Heart left ventricle (tissue), 16 donors: ENCODE measurements at regions not wholly inside any gene's neighbourhood (a gene's known extent, or its start where the extent isn't known, plus 50 kb on each side); places are given as distances from the start of the nearest gene placed in this dataset.

Experiments used
- ATAC-seq, 4 donors: fragments of 200-7000 bp; cut with Tn5 transposase; one replicate each; pipeline ENCODE4 v1.9.1; 2020 to 2022; ENCODE audit warnings: moderate library complexity in 4 of 4, mild to moderate bottlenecking in 3 of 4, moderate number of reproducible peaks in 1 of 4
- DNase-seq, 5 donors: peaks; one replicate each; pipeline ENCODE4 v3.0.0-alpha.2; 2020
- H3K27ac ChIP-seq, 12 donors: fragments of 200-600 bp; sonication (generic) in 4 of 12; one replicate each; pipeline versions ENCODE4 v1.5.0 to v1.8.0; 2016 to 2022; ENCODE audit warnings: mild to moderate bottlenecking in 2 of 12
- H3K27me3 ChIP-seq, 9 donors: fragments of 200-600 bp; sonication (generic) in 2 of 9; one replicate each; pipeline versions ENCODE4 v1.5.1 to v1.8.0; 2016 to 2022; ENCODE audit warnings: mild to moderate bottlenecking in 3 of 9
- H3K36me3 ChIP-seq, 9 donors: fragments of 200-600 bp; sonication (generic) in 2 of 9; one replicate each; pipeline versions ENCODE4 v1.5.0 to v1.8.0; 2018 to 2022; ENCODE audit warnings: mild to moderate bottlenecking in 2 of 9
- H3K4me1 ChIP-seq, 12 donors: fragments of 200-600 bp; sonication (generic) in 4 of 12; one replicate each; pipeline versions ENCODE4 v1.5.0 to v1.8.0; 2016 to 2022; ENCODE audit warnings: mild to moderate bottlenecking in 3 of 12
- H3K4me3 ChIP-seq, 12 donors: fragments of 200-600 bp; sonication (generic) in 4 of 12; one replicate each; pipeline versions ENCODE4 v1.5.0 to v1.8.0; 2017 to 2022; ENCODE audit warnings: mild to moderate bottlenecking in 9 of 12, moderate library complexity in 4 of 12
- H3K9me3 ChIP-seq, 12 donors: fragments of 200-600 bp; sonication (generic) in 4 of 12; one replicate each; pipeline versions ENCODE4 v1.5.0 to v1.8.0; 2016 to 2022; ENCODE audit warnings: mild to moderate bottlenecking in 1 of 12
- CTCF ChIP-seq, 12 donors: fragments of 200-600 bp; sonication (generic) in 4 of 12; IDR thresholded peaks; one replicate each; pipeline versions ENCODE4 v1.5.0 to v1.8.0; 2018 to 2022; ENCODE audit warnings: antibody characterized with exemption in 12 of 12, mild to moderate bottlenecking in 5 of 12
- POLR2A ChIP-seq, 2 donors: fragments of 450-650 bp; IDR thresholded peaks; one replicate each; pipeline ENCODE4 v1.6.1; 2017; ENCODE audit warnings: antibody characterized with exemption in 2 of 2, mild to moderate bottlenecking in 2 of 2, moderate library complexity in 2 of 2
- WGBS, 4 donors: extraction: QIAGEN DNeasy Blood & Tissue Kit in 2 of 4; methylation state at CpG; one replicate each; pipeline versions ENCODE4 v1.1.5 to v1.1.7; 2013 to 2018; 5-methylcytosine and 5-hydroxymethylcytosine counted together
- intact Hi-C, 10 donors: fragments of 100-400 bp; cut with DNase I; formaldehyde crosslinking; loops; one replicate each; pipeline versions ENCODE4 v1.11.1 to v1.14.2; 2022
- donor health status: ischemic (EF 13 %, LVEDD 7.1; RV severe dilation, severe dysfunction).
- donor health status: healthy with polysubstance abuse.
- donor health status: DM: no; HTN: yes; CAD: no.
- donor health status: DM: no; HTN: no; CAD: no.
- donor health status: ischemic (EF 25% LVEDD 6.9; RV normal size, moderate dysfunction).
- donor health status: ischemic (EF 25% LVEDD 5.7; RV mildly dilated, moderate dysfunction).
- donor health status: healthy.
- donor health status: DM: yes; HTN: yes; CAD: no.
- donor health status: ischemic (EF 35%, LVEDD 5.7; RV mildly dilated, moderate dysfunction).
- donor health status: nonischemic (EF 11% LVEDD 7.7; RV severe dilation, severe dysfunction).
- donor health status: DM: yes; HTN: yes; CAD: no.
- donor health status: PGD.
- donor health status: ischemic (EF 29% LVEDD 5.4; RV normal size, mild dysfunction).
- donor health status: nonischemic (EF 23%, LVEDD 6.1; RV moderate dilation, normal function).

- no peak for ATAC-seq
- intact Hi-C loops = no loop called here
Observed at GRCh38 chr6:74867291-74867690, 338.6 kb downstream of the COL12A1 start.

GRCh38 chr6:74863968-74864367 lies 341.9 kb downstream of the COL12A1 start:
- Histone ChIP-seq H3K4me3 (no peak overlapping the region), H3K36me3 (no peaks in the 10 kb centered on the region), H3K27ac (no peak overlapping the region), H3K4me1 (no peaks in the 10 kb centered on the region), H3K9me3 (peaks cover 0 to 4% (median 0%) of the 10 kb centered on the region in 12 donors), H3K27me3 (no peaks in the 10 kb centered on the region)
- ATAC-seq (no peak), DNase-seq (no peak)
- TF ChIP-seq POLR2A (IDR thresholded peaks at IDR 0.05) = no peak
- TF ChIP-seq CTCF (IDR thresholded peaks at IDR 0.05) = no peak
- intact Hi-C loops = no loop called here
- WGBS, 4 donors = 38 to 71% (median 54%) methylated on average over 1 of the region's 1 CpG

More at GRCh38 chr6:74867291-74867690, 338.6 kb downstream of the COL12A1 start:
- Histone ChIP-seq H3K27me3 (no peaks in the 10 kb centered on the region), H3K4me3 (no peak overlapping the region), H3K27ac (no peak overlapping the region), H3K36me3 (no peaks in the 10 kb centered on the region), H3K9me3 (peaks cover 0 to 7% (median under 1%) of the 10 kb centered on the region in 12 donors), H3K4me1 (no peaks in the 10 kb centered on the region)
- TF ChIP-seq POLR2A (IDR thresholded peaks at IDR 0.05) (no peak), CTCF (IDR thresholded peaks at IDR 0.05) (no peak)
- WGBS, 4 donors = 77 to 83% (median 81%) methylated on average over 2 of the region's 2 CpGs
- DNase-seq = no peak

GRCh38 chr6:74860456-74860855 lies 345.4 kb downstream of the COL12A1 start:
- H3K4me3 ChIP-seq = no peak overlapping the region
- ATAC-seq = no peak
- no peak for DNase-seq
- H3K27ac ChIP-seq = no peak overlapping the region
- H3K36me3 ChIP-seq = no peaks in the 10 kb centered on the region
- H3K4me1 ChIP-seq = no peaks in the 10 kb centered on the region
- intact Hi-C loops = no loop called here
- no peaks in the 10 kb centered on the region for H3K27me3 ChIP-seq
- H3K9me3 ChIP-seq = peaks cover 0 to 4% (median 0%) of the 10 kb centered on the region in 12 donors
- TF ChIP-seq CTCF (IDR thresholded peaks at IDR 0.05) (no peak), POLR2A (IDR thresholded peaks at IDR 0.05) (no peak)

- DNase-seq = no peak
- TF ChIP-seq CTCF (IDR thresholded peaks at IDR 0.05) (no peak), POLR2A (IDR thresholded peaks at IDR 0.05) (no peak)
- peaks cover 0 to 4% (median 0%) of the 10 kb centered on the region in 12 donors for H3K9me3 ChIP-seq
- intact Hi-C loops = no loop called here
- no peaks in the 10 kb centered on the region for H3K4me1 ChIP-seq
- no peak overlapping the region for H3K27ac ChIP-seq
- 84 to 90% (median 88%) methylated on average over 3 of the region's 3 CpGs for WGBS, 4 donors
- no peak overlapping the region for H3K4me3 ChIP-seq
- no peak for ATAC-seq
- no peaks in the 10 kb centered on the region for H3K27me3 ChIP-seq
- no peaks in the 10 kb centered on the region for H3K36me3 ChIP-seq
Observed at GRCh38 chr6:74857157-74857556, 348.7 kb downstream of the COL12A1 start.
